CD14-positive monocyte (primary cell): ENCODE measurements at regions not wholly inside any gene's neighbourhood (a gene's known extent, or its start where the extent isn't known, plus 50 kb on each side); places are given as distances from the start of the nearest gene placed in this dataset.

Experiments
- DNase-seq, 3 donors: peaks; one replicate each; pipeline ENCODE4 v3.0.0-alpha.2; 2011 to 2022
- H2AFZ ChIP-seq: 2 replicates; pipeline ENCODE4 v1.6.0; 2012; ENCODE audit warnings: mild to moderate bottlenecking, low read depth, low read length, inconsistent platforms; ENCODE audit not compliant: insufficient read depth, poor library complexity, severe bottlenecking
- H3K27ac ChIP-seq, 2 donors: 1 replicate in 1 of 2; 2 replicates in 1 of 2; pipeline ENCODE4 v1.5.1; 2012 to 2013; ENCODE audit warnings: low read length in 2 of 2, control low read depth in 1 of 2, inconsistent platforms in 1 of 2, low read depth in 1 of 2, mild to moderate bottlenecking in 1 of 2
- H3K27me3 ChIP-seq, 2 donors: one replicate each; pipeline versions ENCODE4 v1.6.0 to v1.6.1; 2011 to 2013; ENCODE audit warnings: low read length in 2 of 2; ENCODE audit not compliant: control insufficient read depth in 2 of 2, insufficient read depth in 2 of 2
- H3K36me3 ChIP-seq, 2 donors: replicated peaks in 1 of 2; 1 replicate in 1 of 2; 2 replicates in 1 of 2; pipeline versions ENCODE4 v1.5.1 to v1.6.1; 2012 to 2013; ENCODE audit warnings: low read length in 2 of 2, control low read depth in 1 of 2, inconsistent platforms in 1 of 2, mild to moderate bottlenecking in 1 of 2; ENCODE audit not compliant: insufficient read depth in 2 of 2, control insufficient read depth in 1 of 2
- H3K4me1 ChIP-seq, 2 donors: 1 replicate in 1 of 2; 2 replicates in 1 of 2; pipeline versions ENCODE4 v1.5.1 to v1.6.1; 2012 to 2013; ENCODE audit warnings: low read length in 2 of 2, control low read depth in 1 of 2, inconsistent platforms in 1 of 2, mild to moderate bottlenecking in 1 of 2, moderate library complexity in 1 of 2; ENCODE audit not compliant: insufficient read depth in 2 of 2, control insufficient read depth in 1 of 2
- H3K4me2 ChIP-seq: replicated peaks from 2 replicates; pipeline ENCODE3; 2012; ENCODE audit warnings: low read length, moderate library complexity, mild to moderate bottlenecking; ENCODE audit not compliant: poor library complexity, severe bottlenecking; ENCODE audit errors: extremely low read depth
- H3K4me3 ChIP-seq, 3 experiments: fragments of 200-600 bp in 1 of 3; sonication (generic) in 1 of 3; replicated peaks in 1 of 3; 1 replicate in 2 of 3; 2 replicates in 1 of 3; pipeline ENCODE4 v1.5.1; 2011 to 2013; ENCODE audit warnings: low read length in 3 of 3, mild to moderate bottlenecking in 3 of 3, control low read depth in 2 of 3, low read depth in 2 of 3, inconsistent platforms in 1 of 3, moderate library complexity in 1 of 3
- H3K79me2 ChIP-seq: 2 replicates; pipeline ENCODE4 v1.6.0; 2012; ENCODE audit warnings: mild to moderate bottlenecking, control low read depth, inconsistent platforms, low read length, moderate library complexity; ENCODE audit not compliant: insufficient read depth
- H3K9ac ChIP-seq: 2 replicates; pipeline ENCODE4 v1.6.0; 2017; ENCODE audit warnings: low read length, mild to moderate bottlenecking; ENCODE audit not compliant: insufficient read depth, poor library complexity, severe bottlenecking
- H3K9me3 ChIP-seq, 2 donors: replicated peaks in 1 of 2; 1 replicate in 1 of 2; 2 replicates in 1 of 2; pipeline versions ENCODE4 v1.5.1 to v1.6.1; 2012 to 2013; ENCODE audit warnings: low read length in 2 of 2, control low read depth in 1 of 2; ENCODE audit not compliant: control insufficient read depth in 1 of 2, insufficient read depth in 1 of 2
- H4K20me1 ChIP-seq: 2 replicates; pipeline ENCODE4 v1.6.0; 2012; ENCODE audit warnings: mild to moderate bottlenecking, low read length, control low read depth, moderate library complexity; ENCODE audit not compliant: insufficient read depth
- H3K27ac Mint-ChIP-seq, 7 donors: one replicate each; pipeline ENCODE4 v1.8.0; 2020; ENCODE audit warnings: mild to moderate bottlenecking in 7 of 7, mixed read lengths in 7 of 7, moderate library complexity in 6 of 7, inconsistent platforms in 2 of 7
- H3K27me3 Mint-ChIP-seq, 3 donors: one replicate each; pipeline ENCODE4 v1.8.0; 2021 to 2022; ENCODE audit warnings: low read depth in 3 of 3, mild to moderate bottlenecking in 3 of 3, mixed read lengths in 3 of 3, moderate library complexity in 3 of 3, inconsistent platforms in 1 of 3
- H3K36me3 Mint-ChIP-seq, 2 donors: one replicate each; pipeline ENCODE4 v1.8.0; 2020; ENCODE audit warnings: mixed read lengths in 2 of 2, inconsistent platforms in 1 of 2, mild to moderate bottlenecking in 1 of 2
- H3K4me1 Mint-ChIP-seq: one replicate; pipeline ENCODE4 v1.8.0; 2020; ENCODE audit warnings: mild to moderate bottlenecking, mixed read lengths
- H3K4me3 Mint-ChIP-seq, 2 donors: one replicate each; pipeline ENCODE4 v1.8.0; 2020; ENCODE audit warnings: mild to moderate bottlenecking in 2 of 2, mixed read lengths in 2 of 2, moderate library complexity in 1 of 2
- H3K9me3 Mint-ChIP-seq, 7 donors: one replicate each; pipeline ENCODE4 v1.8.0; 2020 to 2022; ENCODE audit warnings: mixed read lengths in 7 of 7, mild to moderate bottlenecking in 6 of 7, moderate library complexity in 6 of 7, inconsistent platforms in 2 of 7
- WGBS: methylation state at CpG from one replicate; pipeline ENCODE4 v1.1.5; 2013; ENCODE audit warnings: missing lambda C conversion rate; ENCODE audit not compliant: insufficient coverage; 5-methylcytosine and 5-hydroxymethylcytosine counted together
- intact Hi-C, 2 donors: fragments of 100-400 bp; cut with micrococcal nuclease; formaldehyde crosslinking; loops; one replicate each; pipeline versions ENCODE4 v1.15.0 to v1.15.1; 2023
- TF ChIP-seq, protein P1 (sequence below): fragments of 200-600 bp; IDR thresholded peaks from one replicate; pipeline ENCODE4 v1.8.0; 2022; ENCODE audit warnings: antibody characterized with exemption, mild to moderate bottlenecking

DNA sequence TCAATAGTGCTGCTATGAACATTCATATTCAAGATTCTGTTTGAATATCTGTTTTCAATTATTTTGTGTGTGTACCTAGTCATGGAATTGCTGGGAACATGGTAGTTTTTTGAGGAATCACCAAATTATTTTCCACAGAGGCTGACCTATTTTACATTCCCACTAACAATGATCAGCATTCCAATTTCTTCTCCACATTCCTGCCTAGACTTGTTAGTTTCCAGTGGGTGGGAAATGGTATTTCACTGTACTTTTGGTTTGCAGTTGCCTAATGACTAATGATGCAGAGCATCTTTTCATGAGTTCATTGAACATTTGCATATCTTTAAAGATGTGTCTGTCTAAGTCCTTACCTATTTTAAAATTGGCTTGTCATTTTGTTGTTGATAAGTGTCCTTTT, 1182.6 kb upstream of the B3GALT2 start:
- peaks cover 0 to 6% (median 0%) of the 10 kb centered on the region in 7 donors for H3K9me3 Mint-ChIP-seq
- no peaks in the 10 kb centered on the region for H3K36me3 Mint-ChIP-seq
- intact Hi-C loops = no loop called here
- no peak for DNase-seq
- H3K27ac Mint-ChIP-seq = no peak overlapping the region
- Histone ChIP-seq H3K27ac (no peak overlapping the region), H3K79me2 (no peaks in the 10 kb centered on the region), H4K20me1 (no peaks in the 10 kb centered on the region), H3K4me2 (no peak overlapping the region), H2AFZ (no peak overlapping the region), H3K4me3 (no peak overlapping the region), H3K9me3 (peaks cover 0 to 3% of the 10 kb centered on the region in 2 donors), H3K9ac (no peak overlapping the region), H3K4me1 (no peaks in the 10 kb centered on the region), H3K27me3 (no peaks in the 10 kb centered on the region), H3K36me3 (no peaks in the 10 kb centered on the region)
- H3K27me3 Mint-ChIP-seq = peaks cover 0 to 2% (median 0%) of the 10 kb centered on the region in 3 donors
- H3K4me3 Mint-ChIP-seq = no peak overlapping the region
- no peaks in the 10 kb centered on the region for H3K4me1 Mint-ChIP-seq
- TF ChIP-seq, protein P1, sequence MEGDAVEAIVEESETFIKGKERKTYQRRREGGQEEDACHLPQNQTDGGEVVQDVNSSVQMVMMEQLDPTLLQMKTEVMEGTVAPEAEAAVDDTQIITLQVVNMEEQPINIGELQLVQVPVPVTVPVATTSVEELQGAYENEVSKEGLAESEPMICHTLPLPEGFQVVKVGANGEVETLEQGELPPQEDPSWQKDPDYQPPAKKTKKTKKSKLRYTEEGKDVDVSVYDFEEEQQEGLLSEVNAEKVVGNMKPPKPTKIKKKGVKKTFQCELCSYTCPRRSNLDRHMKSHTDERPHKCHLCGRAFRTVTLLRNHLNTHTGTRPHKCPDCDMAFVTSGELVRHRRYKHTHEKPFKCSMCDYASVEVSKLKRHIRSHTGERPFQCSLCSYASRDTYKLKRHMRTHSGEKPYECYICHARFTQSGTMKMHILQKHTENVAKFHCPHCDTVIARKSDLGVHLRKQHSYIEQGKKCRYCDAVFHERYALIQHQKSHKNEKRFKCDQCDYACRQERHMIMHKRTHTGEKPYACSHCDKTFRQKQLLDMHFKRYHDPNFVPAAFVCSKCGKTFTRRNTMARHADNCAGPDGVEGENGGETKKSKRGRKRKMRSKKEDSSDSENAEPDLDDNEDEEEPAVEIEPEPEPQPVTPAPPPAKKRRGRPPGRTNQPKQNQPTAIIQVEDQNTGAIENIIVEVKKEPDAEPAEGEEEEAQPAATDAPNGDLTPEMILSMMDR = no peak

DNA sequence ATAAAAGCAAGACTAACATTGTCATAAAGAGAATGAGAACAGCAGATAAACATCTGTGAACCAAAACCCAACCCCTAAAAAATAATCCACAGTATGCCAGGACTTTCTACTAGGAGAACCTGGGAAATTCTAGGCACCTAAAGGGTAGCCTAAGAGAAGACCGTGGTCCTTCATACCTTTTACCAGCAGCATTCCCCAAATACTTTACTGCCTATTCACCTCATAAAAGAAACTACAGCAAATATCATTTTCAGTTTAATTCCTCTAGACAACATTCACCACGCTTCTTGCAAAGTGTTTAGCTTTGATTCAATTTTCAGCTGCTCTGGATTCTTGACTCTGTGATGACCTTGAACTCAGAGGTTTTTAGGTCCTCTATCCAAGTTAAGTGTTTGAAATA, 1180.7 kb upstream of the B3GALT2 start:
- no peak overlapping the region for H3K9ac ChIP-seq
- no peak for DNase-seq
- H3K36me3 ChIP-seq = no peaks in the 10 kb centered on the region
- peaks cover 0 to 3% of the 10 kb centered on the region in 2 donors for H3K9me3 ChIP-seq
- H3K4me3 ChIP-seq = no peak overlapping the region
- H3K79me2 ChIP-seq = no peaks in the 10 kb centered on the region
- H3K4me2 ChIP-seq = no peak overlapping the region
- H3K27ac ChIP-seq = no peak overlapping the region
- no peaks in the 10 kb centered on the region for H3K4me1 Mint-ChIP-seq
- peaks cover 0 to 2% (median 0%) of the 10 kb centered on the region in 3 donors for H3K27me3 Mint-ChIP-seq
- intact Hi-C loops = no loop called here
- H3K27me3 ChIP-seq = no peaks in the 10 kb centered on the region
- no peak overlapping the region for H3K27ac Mint-ChIP-seq
- TF ChIP-seq, protein P1 = no peak
- no peaks in the 10 kb centered on the region for H3K4me1 ChIP-seq
- H2AFZ ChIP-seq = no peak overlapping the region
- H3K36me3 Mint-ChIP-seq = no peaks in the 10 kb centered on the region
- peaks cover 0 to 6% (median 0%) of the 10 kb centered on the region in 7 donors for H3K9me3 Mint-ChIP-seq
- WGBS = no CpG with 5 or more reads among the region's 2 CpGs
- no peaks in the 10 kb centered on the region for H4K20me1 ChIP-seq
- H3K4me3 Mint-ChIP-seq = no peak overlapping the region
